ENCODE measurements at regions not wholly inside any gene's neighbourhood (a gene's known extent, or its start where the extent isn't known, plus 50 kb on each side); places are given as distances from the start of the nearest gene placed in this dataset.

GRCh38 chr3:158012901-158013300, 93.3 kb downstream of the SHOX2 start:
- TF ChIP-seq ZNF274 (IDR thresholded peaks at IDR 0.05; ENCODE audit: low read depth, low read length) (no peak), SP1 (IDR thresholded peaks at IDR 0.05; ENCODE audit: low read depth) (no peak), REST (IDR thresholded peaks at IDR 0.05; ENCODE audit: low read depth) (no peak), RAD21 (IDR thresholded peaks at IDR 0.05; ENCODE audit: low read depth) (no peak), ZFX (IDR thresholded peaks at IDR 0.05) (no peak), POLR2A (IDR thresholded peaks at IDR 0.05; ENCODE audit: borderline replicate concordance, extremely low read depth, insufficient read depth, insufficient read length) (no peak), EZH2 (IDR thresholded peaks at IDR 0.05) (no peak), YY1 (IDR thresholded peaks at IDR 0.05; ENCODE audit: extremely low read depth, insufficient replicate concordance, low read depth, low read length) (no peak)
- TF ChIP-seq, protein P1, sequence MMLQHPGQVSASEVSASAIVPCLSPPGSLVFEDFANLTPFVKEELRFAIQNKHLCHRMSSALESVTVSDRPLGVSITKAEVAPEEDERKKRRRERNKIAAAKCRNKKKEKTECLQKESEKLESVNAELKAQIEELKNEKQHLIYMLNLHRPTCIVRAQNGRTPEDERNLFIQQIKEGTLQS (IDR thresholded peaks at IDR 0.05), result no peak
- TF ChIP-seq, protein P2, sequence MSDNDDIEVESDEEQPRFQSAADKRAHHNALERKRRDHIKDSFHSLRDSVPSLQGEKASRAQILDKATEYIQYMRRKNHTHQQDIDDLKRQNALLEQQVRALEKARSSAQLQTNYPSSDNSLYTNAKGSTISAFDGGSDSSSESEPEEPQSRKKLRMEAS (IDR thresholded peaks at IDR 0.05), result no peak
- TF ChIP-seq, protein P3, sequence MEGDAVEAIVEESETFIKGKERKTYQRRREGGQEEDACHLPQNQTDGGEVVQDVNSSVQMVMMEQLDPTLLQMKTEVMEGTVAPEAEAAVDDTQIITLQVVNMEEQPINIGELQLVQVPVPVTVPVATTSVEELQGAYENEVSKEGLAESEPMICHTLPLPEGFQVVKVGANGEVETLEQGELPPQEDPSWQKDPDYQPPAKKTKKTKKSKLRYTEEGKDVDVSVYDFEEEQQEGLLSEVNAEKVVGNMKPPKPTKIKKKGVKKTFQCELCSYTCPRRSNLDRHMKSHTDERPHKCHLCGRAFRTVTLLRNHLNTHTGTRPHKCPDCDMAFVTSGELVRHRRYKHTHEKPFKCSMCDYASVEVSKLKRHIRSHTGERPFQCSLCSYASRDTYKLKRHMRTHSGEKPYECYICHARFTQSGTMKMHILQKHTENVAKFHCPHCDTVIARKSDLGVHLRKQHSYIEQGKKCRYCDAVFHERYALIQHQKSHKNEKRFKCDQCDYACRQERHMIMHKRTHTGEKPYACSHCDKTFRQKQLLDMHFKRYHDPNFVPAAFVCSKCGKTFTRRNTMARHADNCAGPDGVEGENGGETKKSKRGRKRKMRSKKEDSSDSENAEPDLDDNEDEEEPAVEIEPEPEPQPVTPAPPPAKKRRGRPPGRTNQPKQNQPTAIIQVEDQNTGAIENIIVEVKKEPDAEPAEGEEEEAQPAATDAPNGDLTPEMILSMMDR (IDR thresholded peaks at IDR 0.05 in 2 of 3, conservative IDR thresholded peaks at IDR 0.05 in 1 of 3; ENCODE audit: borderline replicate concordance in 1 of 3, insufficient read depth in 1 of 3, low read depth in 2 of 3, low read length in 2 of 3), result no peak
